A549 (cell line): ENCODE measurements at regions not wholly inside any gene's neighbourhood (a gene's known extent, or its start where the extent isn't known, plus 50 kb on each side); places are given as distances from the start of the nearest gene placed in this dataset.

Source experiments
- ATAC-seq, 2 experiments: fragments of 200-7000 bp in 1 of 2; fragments of >200 bp in 1 of 2; cut with Nextera tagmentation in 1 of 2; cut with Tn5 transposase in 1 of 2; 3 replicates each; pipeline versions ENCODE4 v1.8.0 to v1.9.1; 2018 to 2020; ENCODE audit warnings: mild to moderate bottlenecking in 1 of 2, moderate library complexity in 1 of 2
- CTCF ChIA-PET: fragments of 300-600 bp; sonication (Branson Sonifier 250); formaldehyde crosslinking; extraction: SDS; loops from one replicate; lab custom pipeline; 2021; ENCODE audit warnings: antibody characterized with exemption, inconsistent platforms; lab: Yijun Ruan, JAX
- POLR2A ChIA-PET: fragments of 350-600 bp; formaldehyde crosslinking; extraction: SDS; loops from one replicate; lab custom pipeline; 2021; ENCODE audit warnings: antibody characterized with exemption, inconsistent platforms; lab: Yijun Ruan, JAX
- DNase-seq, 2 experiments: peaks; one replicate each; pipeline versions ENCODE4 v3.0.0 to v3.0.0-alpha.2; 2011 to 2016; ENCODE audit warnings: low read depth in 1 of 2, low spot score in 1 of 2
- FAIRE-seq: peaks from 2 replicates; lab custom pipeline; 2011; peaks lifted over from hg19 to GRCh38; lab: Jason Lieb, UNC
- H3K27ac ChIP-seq, 2 experiments: fragments of >200 bp; sonication (Bioruptor Twin); formaldehyde crosslinking; 3 replicates each; pipeline ENCODE4 v1.5.1; 2016 to 2017
- H3K4me1 ChIP-seq: fragments of >200 bp; sonication (Bioruptor Twin); formaldehyde crosslinking; 3 replicates; pipeline ENCODE4 v1.6.1; 2016
- H3K4me2 ChIP-seq: fragments of >200 bp; sonication (Bioruptor Twin); formaldehyde crosslinking; 3 replicates; pipeline ENCODE4 v1.6.1; 2016
- H3K4me3 ChIP-seq: fragments of >200 bp; sonication (Bioruptor Twin); formaldehyde crosslinking; 3 replicates; pipeline ENCODE4 v1.5.1; 2016
- H3K9me3 ChIP-seq: fragments of >200 bp; sonication (Bioruptor Twin); formaldehyde crosslinking; 3 replicates; pipeline ENCODE4 v1.6.1; 2016
- BHLHE40 ChIP-seq: IDR thresholded peaks from 2 replicates; pipeline ENCODE4 v1.6.1; 2012; ENCODE audit warnings: low read depth, low read length, inconsistent platforms
- CHD4 ChIP-seq: fragments of 200-600 bp; sonication (generic); IDR thresholded peaks from 2 replicates; pipeline ENCODE4 v1.6.1; 2016; ENCODE audit warnings: antibody characterized with exemption, mild to moderate bottlenecking, borderline replicate concordance
- EHMT2 ChIP-seq: fragments of 200-600 bp; sonication (generic); IDR thresholded peaks from 2 replicates; pipeline ENCODE4 v1.6.1; 2016; ENCODE audit warnings: antibody characterized with exemption, low read depth, mild to moderate bottlenecking, moderate library complexity
- ESRRA ChIP-seq: fragments of 150-350 bp; IDR thresholded peaks from 2 replicates; pipeline ENCODE4 v1.6.1; 2014; ENCODE audit warnings: mild to moderate bottlenecking, low read length, borderline replicate concordance
- FOXS1 ChIP-seq: fragments of 250-450 bp; sonication (Bioruptor Pico); IDR thresholded peaks from 2 replicates; pipeline ENCODE4 v1.5.0; 2020; ENCODE audit warnings: mild to moderate bottlenecking, moderate library complexity
- HEYL ChIP-seq: fragments of 250-450 bp; sonication (Bioruptor Pico); IDR thresholded peaks from 2 replicates; pipeline ENCODE4 v1.8.0; 2021; ENCODE audit warnings: mild to moderate bottlenecking, moderate library complexity
- HOXA7 ChIP-seq: fragments of 250-450 bp; sonication (Bioruptor Pico); IDR thresholded peaks from 2 replicates; pipeline ENCODE4 v1.5.0; 2020; ENCODE audit warnings: mild to moderate bottlenecking, moderate library complexity
- JUN ChIP-seq, 2 experiments: fragments of >200 bp; sonication (Bioruptor Twin); formaldehyde crosslinking; IDR thresholded peaks; 2 replicates in 1 of 2; 3 replicates in 1 of 2; pipeline ENCODE4 v1.6.1; 2016 to 2017
- JUNB ChIP-seq: fragments of >200 bp; sonication (Bioruptor Twin); formaldehyde crosslinking; IDR thresholded peaks from 2 replicates; pipeline ENCODE4 v1.6.1; 2016
- KDM1A ChIP-seq: fragments of 200-600 bp; sonication (generic); IDR thresholded peaks from 2 replicates; pipeline ENCODE4 v1.6.1; 2016; ENCODE audit warnings: low read depth, mild to moderate bottlenecking
- MAFK ChIP-seq: fragments of 450-650 bp; IDR thresholded peaks from 2 replicates; pipeline ENCODE4 v1.6.1; 2014; ENCODE audit not compliant: partially characterized antibody
- NFE2L2 ChIP-seq: fragments of 150-350 bp; conservative IDR thresholded peaks from 2 replicates; pipeline ENCODE4 v1.6.1; 2014; ENCODE audit warnings: low read length
- NPAS2 ChIP-seq: fragments of 250-450 bp; sonication (Bioruptor Pico); IDR thresholded peaks from 2 replicates; pipeline ENCODE4 v1.8.0; 2022; ENCODE audit warnings: mild to moderate bottlenecking, moderate library complexity, borderline replicate concordance
- POLR2AphosphoS2 ChIP-seq: conservative IDR thresholded peaks from 2 replicates; pipeline ENCODE4 v1.6.1; 2012; ENCODE audit warnings: low read length, improper control_type of control experiment, inconsistent platforms
- RCOR1 ChIP-seq: fragments of 150-350 bp; IDR thresholded peaks from 2 replicates; pipeline ENCODE4 v1.6.1; 2014; ENCODE audit warnings: antibody characterized with exemption, low read length, low read depth
- RFX5 ChIP-seq: fragments of 450-650 bp; IDR thresholded peaks from 2 replicates; pipeline ENCODE4 v1.7.1; 2014; ENCODE audit warnings: antibody characterized with exemption, mild to moderate bottlenecking, moderate library complexity
- RNF2 ChIP-seq: fragments of 200-600 bp; sonication (generic); IDR thresholded peaks from 2 replicates; pipeline ENCODE4 v1.6.1; 2016; ENCODE audit warnings: low read depth, mild to moderate bottlenecking, antibody characterized with exemption, moderate library complexity, borderline replicate concordance
- TFCP2L1 ChIP-seq: fragments of 250-450 bp; sonication (Bioruptor Pico); IDR thresholded peaks from 2 replicates; pipeline ENCODE4 v1.5.0; 2021; ENCODE audit warnings: mild to moderate bottlenecking
- ZC3H11A ChIP-seq: fragments of 450-650 bp; IDR thresholded peaks from 2 replicates; pipeline ENCODE4 v1.6.1; 2014; ENCODE audit warnings: antibody characterized with exemption, mild to moderate bottlenecking
- ZFP36 ChIP-seq: fragments of 450-650 bp; IDR thresholded peaks from 2 replicates; pipeline ENCODE4 v1.6.1; 2014; ENCODE audit warnings: borderline replicate concordance; ENCODE audit not compliant: partially characterized antibody
- ZNF302 ChIP-seq: fragments of 250-450 bp; sonication (Bioruptor Pico); IDR thresholded peaks from 2 replicates; pipeline ENCODE4 v1.9.0; 2021; ENCODE audit warnings: inconsistent platforms, mild to moderate bottlenecking, moderate library complexity
- WGBS: methylation state at CpG from one replicate; pipeline ENCODE4 v1.1.6; 2017; ENCODE audit errors: missing lambda C conversion rate; 5-methylcytosine and 5-hydroxymethylcytosine counted together
- TF ChIP-seq, protein P1 (sequence below): fragments of 250-450 bp; sonication (Bioruptor Pico); IDR thresholded peaks from 2 replicates; pipeline ENCODE4 v1.5.0; 2021; ENCODE audit warnings: mild to moderate bottlenecking, moderate library complexity, borderline replicate concordance
- TF ChIP-seq, protein P2 (sequence below): fragments of >200 bp; sonication (Bioruptor Twin); formaldehyde crosslinking; IDR thresholded peaks from 3 replicates; pipeline ENCODE4 v1.6.1; 2016
- TF ChIP-seq, protein P3 (sequence below): fragments of 200-600 bp; sonication (generic); IDR thresholded peaks from 2 replicates; pipeline ENCODE4 v1.6.1; 2016; ENCODE audit warnings: antibody characterized with exemption, mild to moderate bottlenecking, moderate library complexity
- TF ChIP-seq, protein P4 (sequence below): fragments of 150-350 bp; IDR thresholded peaks from 2 replicates; pipeline ENCODE4 v1.6.1; 2014; ENCODE audit warnings: low read depth, mild to moderate bottlenecking, low read length

DNA sequence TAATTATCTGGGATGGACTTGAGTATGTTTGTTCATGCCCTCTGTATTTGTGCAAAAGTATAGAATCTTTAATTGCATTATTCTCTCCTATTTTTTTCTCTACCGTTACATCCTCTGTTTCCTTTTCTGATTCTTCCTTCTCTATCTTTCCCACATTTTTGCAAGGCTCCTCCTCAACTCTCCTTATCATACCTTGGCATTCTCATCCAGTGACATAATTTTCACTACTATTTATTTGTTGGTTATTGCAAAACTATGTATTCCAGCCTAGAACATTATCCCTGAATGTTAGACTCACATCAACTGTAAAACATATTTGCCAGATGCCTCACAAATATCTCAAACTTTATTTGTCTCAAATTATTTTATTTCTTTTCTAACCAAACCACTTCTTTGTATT is 381.9 kb downstream of the COL11A1 start:
- CTCF ChIA-PET = no interaction called here

DNA sequence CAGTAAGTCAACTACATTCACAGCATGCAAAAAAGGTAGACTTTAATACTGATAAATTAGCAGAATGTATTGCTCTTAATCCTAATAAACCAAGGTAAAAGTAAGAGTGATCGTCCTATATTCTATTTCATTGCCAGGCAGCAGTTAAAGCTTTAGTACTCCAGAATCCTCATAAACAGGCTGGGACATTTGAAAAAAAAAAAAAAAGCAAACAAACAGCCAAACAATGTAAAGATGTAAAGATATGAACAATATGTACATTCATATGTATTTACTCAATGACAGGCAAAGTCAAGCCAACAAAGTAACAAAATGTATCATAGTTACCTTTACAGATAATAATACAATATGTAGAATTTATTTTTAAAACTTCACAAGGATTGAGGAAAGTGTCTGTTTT is 383.6 kb downstream of the COL11A1 start:
- no peak for FAIRE-seq
- no peak for DNase-seq
- Histone ChIP-seq H3K4me3 (no peak overlapping the region), H3K4me2 (no peak overlapping the region), H3K27ac (no peak overlapping the region), H3K9me3 (no peaks in the 10 kb centered on the region), H3K4me1 (no peaks in the 10 kb centered on the region)
- ChIA-PET CTCF (no interaction called here), POLR2A (no interaction called here)
- no peak for TF ChIP-seq POLR2AphosphoS2
- TF ChIP-seq, protein P1, sequence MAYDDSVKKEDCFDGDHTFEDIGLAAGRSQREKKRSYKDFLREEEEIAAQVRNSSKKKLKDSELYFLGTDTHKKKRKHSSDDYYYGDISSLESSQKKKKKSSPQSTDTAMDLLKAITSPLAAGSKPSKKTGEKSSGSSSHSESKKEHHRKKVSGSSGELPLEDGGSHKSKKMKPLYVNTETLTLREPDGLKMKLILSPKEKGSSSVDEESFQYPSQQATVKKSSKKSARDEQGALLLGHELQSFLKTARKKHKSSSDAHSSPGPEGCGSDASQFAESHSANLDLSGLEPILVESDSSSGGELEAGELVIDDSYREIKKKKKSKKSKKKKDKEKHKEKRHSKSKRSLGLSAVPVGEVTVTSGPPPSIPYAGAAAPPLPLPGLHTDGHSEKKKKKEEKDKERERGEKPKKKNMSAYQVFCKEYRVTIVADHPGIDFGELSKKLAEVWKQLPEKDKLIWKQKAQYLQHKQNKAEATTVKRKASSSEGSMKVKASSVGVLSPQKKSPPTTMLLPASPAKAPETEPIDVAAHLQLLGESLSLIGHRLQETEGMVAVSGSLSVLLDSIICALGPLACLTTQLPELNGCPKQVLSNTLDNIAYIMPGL (CRISPR knock-in tag) = no peak
- TF ChIP-seq FOXS1 (CRISPR knock-in tag) = no peak
- TF ChIP-seq EHMT2 = no peak
- TF ChIP-seq, protein P2, sequence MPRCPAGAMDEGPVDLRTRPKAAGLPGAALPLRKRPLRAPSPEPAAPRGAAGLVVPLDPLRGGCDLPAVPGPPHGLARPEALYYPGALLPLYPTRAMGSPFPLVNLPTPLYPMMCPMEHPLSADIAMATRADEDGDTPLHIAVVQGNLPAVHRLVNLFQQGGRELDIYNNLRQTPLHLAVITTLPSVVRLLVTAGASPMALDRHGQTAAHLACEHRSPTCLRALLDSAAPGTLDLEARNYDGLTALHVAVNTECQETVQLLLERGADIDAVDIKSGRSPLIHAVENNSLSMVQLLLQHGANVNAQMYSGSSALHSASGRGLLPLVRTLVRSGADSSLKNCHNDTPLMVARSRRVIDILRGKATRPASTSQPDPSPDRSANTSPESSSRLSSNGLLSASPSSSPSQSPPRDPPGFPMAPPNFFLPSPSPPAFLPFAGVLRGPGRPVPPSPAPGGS = no peak
- no peak for TF ChIP-seq MAFK
- TF ChIP-seq ZC3H11A = no peak
- no peak for TF ChIP-seq CHD4
- TF ChIP-seq HEYL = no peak
- TF ChIP-seq ESRRA = no peak
- TF ChIP-seq BHLHE40 = no peak
- TF ChIP-seq ZNF302 = no peak
- TF ChIP-seq HOXA7 (CRISPR knock-in tag) = no peak
- no peak for TF ChIP-seq RNF2
- no peak for TF ChIP-seq NFE2L2
- no peak for TF ChIP-seq NPAS2 (CRISPR knock-in tag)
- no peak for TF ChIP-seq KDM1A
- no peak for TF ChIP-seq JUNB
- TF ChIP-seq ZFP36 = no peak
- TF ChIP-seq TFCP2L1 = no peak
- 37% methylated on average over 1 of the region's 1 CpG for WGBS
- ATAC-seq = no peak

More for the DNA sequence above, 381.9 kb downstream of the COL11A1 start:
- POLR2A ChIA-PET = no interaction called here
- Histone ChIP-seq H3K4me2 (no peak overlapping the region), H3K9me3 (no peaks in the 10 kb centered on the region), H3K4me1 (no peaks in the 10 kb centered on the region), H3K27ac (no peak overlapping the region), H3K4me3 (no peak overlapping the region)
- DNase-seq (no peak), ATAC-seq (no peak), FAIRE-seq (no peak)
- 76% methylated on average over 1 of the region's 1 CpG for whole genome bisulfite sequencing
- TF ChIP-seq, protein P3, sequence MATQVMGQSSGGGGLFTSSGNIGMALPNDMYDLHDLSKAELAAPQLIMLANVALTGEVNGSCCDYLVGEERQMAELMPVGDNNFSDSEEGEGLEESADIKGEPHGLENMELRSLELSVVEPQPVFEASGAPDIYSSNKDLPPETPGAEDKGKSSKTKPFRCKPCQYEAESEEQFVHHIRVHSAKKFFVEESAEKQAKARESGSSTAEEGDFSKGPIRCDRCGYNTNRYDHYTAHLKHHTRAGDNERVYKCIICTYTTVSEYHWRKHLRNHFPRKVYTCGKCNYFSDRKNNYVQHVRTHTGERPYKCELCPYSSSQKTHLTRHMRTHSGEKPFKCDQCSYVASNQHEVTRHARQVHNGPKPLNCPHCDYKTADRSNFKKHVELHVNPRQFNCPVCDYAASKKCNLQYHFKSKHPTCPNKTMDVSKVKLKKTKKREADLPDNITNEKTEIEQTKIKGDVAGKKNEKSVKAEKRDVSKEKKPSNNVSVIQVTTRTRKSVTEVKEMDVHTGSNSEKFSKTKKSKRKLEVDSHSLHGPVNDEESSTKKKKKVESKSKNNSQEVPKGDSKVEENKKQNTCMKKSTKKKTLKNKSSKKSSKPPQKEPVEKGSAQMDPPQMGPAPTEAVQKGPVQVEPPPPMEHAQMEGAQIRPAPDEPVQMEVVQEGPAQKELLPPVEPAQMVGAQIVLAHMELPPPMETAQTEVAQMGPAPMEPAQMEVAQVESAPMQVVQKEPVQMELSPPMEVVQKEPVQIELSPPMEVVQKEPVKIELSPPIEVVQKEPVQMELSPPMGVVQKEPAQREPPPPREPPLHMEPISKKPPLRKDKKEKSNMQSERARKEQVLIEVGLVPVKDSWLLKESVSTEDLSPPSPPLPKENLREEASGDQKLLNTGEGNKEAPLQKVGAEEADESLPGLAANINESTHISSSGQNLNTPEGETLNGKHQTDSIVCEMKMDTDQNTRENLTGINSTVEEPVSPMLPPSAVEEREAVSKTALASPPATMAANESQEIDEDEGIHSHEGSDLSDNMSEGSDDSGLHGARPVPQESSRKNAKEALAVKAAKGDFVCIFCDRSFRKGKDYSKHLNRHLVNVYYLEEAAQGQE = no peak
- no peak for TF ChIP-seq JUN (IDR thresholded peaks at IDR 0.05)
- TF ChIP-seq, protein P1 (CRISPR knock-in tag) = no peak
- TF ChIP-seq, protein P4, sequence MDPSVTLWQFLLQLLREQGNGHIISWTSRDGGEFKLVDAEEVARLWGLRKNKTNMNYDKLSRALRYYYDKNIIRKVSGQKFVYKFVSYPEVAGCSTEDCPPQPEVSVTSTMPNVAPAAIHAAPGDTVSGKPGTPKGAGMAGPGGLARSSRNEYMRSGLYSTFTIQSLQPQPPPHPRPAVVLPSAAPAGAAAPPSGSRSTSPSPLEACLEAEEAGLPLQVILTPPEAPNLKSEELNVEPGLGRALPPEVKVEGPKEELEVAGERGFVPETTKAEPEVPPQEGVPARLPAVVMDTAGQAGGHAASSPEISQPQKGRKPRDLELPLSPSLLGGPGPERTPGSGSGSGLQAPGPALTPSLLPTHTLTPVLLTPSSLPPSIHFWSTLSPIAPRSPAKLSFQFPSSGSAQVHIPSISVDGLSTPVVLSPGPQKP = no peak
- TF ChIP-seq RCOR1 = no peak
- no peak for TF ChIP-seq RFX5
